HCT116 (cell line): ENCODE measurements at regions not wholly inside any gene's neighbourhood (a gene's known extent, or its start where the extent isn't known, plus 50 kb on each side); places are given as distances from the start of the nearest gene placed in this dataset.
"Not testable (repeated sequence)": the region's sequence is repeated elsewhere in the genome, so short reads cannot be mapped to it uniquely, and the experiment has no call there.

ENCODE experiments used
- ATAC-seq: fragments of 200-7000 bp; cut with Tn5 transposase; 2 replicates; pipeline ENCODE4 v1.9.1; 2020; ENCODE audit warnings: mild to moderate bottlenecking, moderate library complexity
- BruUV-seq: library from RNA; stranded (reverse); fragments of 400-500 nt; replicated peaks from 2 replicates; lab custom pipeline; 2021; lab: Mats Ljungman, UMichigan
- CTCF ChIA-PET: fragments of 300-600 bp; sonication (Branson Sonifier 250); formaldehyde crosslinking; loops from one replicate; lab custom pipeline; 2021; ENCODE audit warnings: antibody characterized with exemption; lab: Charles Lee
- POLR2A ChIA-PET: fragments of 300-600, 350-600 bp; sonication (Branson Sonifier 250); formaldehyde crosslinking; loops from one replicate; lab custom pipeline; 2021; ENCODE audit warnings: antibody characterized with exemption; lab: Charles Lee
- RAD21 ChIA-PET, 2 experiments: fragments of 300-600 bp; sonication (Branson Sonifier 250); formaldehyde crosslinking; loops; one replicate each; lab custom pipeline; 2023; ENCODE audit warnings: low total read pairs in 2 of 2; ENCODE audit not compliant: uncharacterized antibody in 2 of 2, unreplicated experiment in 2 of 2, low non-redundant PET in 1 of 2; lab: Charles Lee
- DNase-seq: peaks from one replicate; pipeline ENCODE4 v3.0.0-alpha.2; 2010; ENCODE audit warnings: low read depth, low spot score
- H2AFZ ChIP-seq: fragments of 200-600 bp; shearing (Covaris generic), sonication (generic); 2 replicates; pipeline ENCODE4 v1.6.1; 2017; ENCODE audit warnings: low read depth, mixed run types, mixed read lengths, antibody characterized with exemption, low read length; ENCODE audit not compliant: poor library complexity, severe bottlenecking
- H3K27ac ChIP-seq: 2 replicates; pipeline ENCODE4 v1.5.1; 2012; ENCODE audit warnings: low read depth, low read length
- H3K27me3 ChIP-seq: fragments of 200-600 bp; sonication (generic); 2 replicates; pipeline ENCODE4 v1.6.1; 2016; ENCODE audit warnings: mixed run types, low read length, mixed read lengths; ENCODE audit not compliant: insufficient read depth
- H3K36me3 ChIP-seq, 2 experiments: fragments of 200-500 bp in 1 of 2; fragments of 200-600 bp in 1 of 2; sonication (Bioruptor generic) in 1 of 2; sonication (generic) in 1 of 2; 2 replicates each; pipeline versions ENCODE4 v1.5.1 to v1.6.1; 2014 to 2016; ENCODE audit warnings: low read length in 2 of 2, inconsistent platforms in 1 of 2, mixed read lengths in 1 of 2, mixed run types in 1 of 2; ENCODE audit not compliant: insufficient read depth in 2 of 2, control insufficient read depth in 1 of 2
- H3K4me1 ChIP-seq, 2 experiments: fragments of 200-600 bp in 1 of 2; sonication (generic) in 1 of 2; 2 replicates each; pipeline versions ENCODE4 v1.5.1 to v1.6.1; 2012 to 2017; ENCODE audit warnings: low read length in 2 of 2, inconsistent platforms in 1 of 2, mild to moderate bottlenecking in 1 of 2, mixed read lengths in 1 of 2, mixed run types in 1 of 2, moderate library complexity in 1 of 2; ENCODE audit not compliant: insufficient read depth in 2 of 2, control insufficient read depth in 1 of 2
- H3K4me2 ChIP-seq: fragments of 200-600 bp; sonication (generic); 2 replicates; pipeline ENCODE4 v1.6.1; 2017; ENCODE audit warnings: mixed run types, low read length, mixed read lengths
- H3K4me3 ChIP-seq, 2 experiments: fragments of 200-600 bp in 1 of 2; sonication (generic) in 1 of 2; replicated peaks in 1 of 2; 2 replicates each; pipeline ENCODE4 v1.5.1; 2011 to 2016; ENCODE audit warnings: low read length in 2 of 2, control low read depth in 1 of 2, low read depth in 1 of 2, mild to moderate bottlenecking in 1 of 2, mixed read lengths in 1 of 2, mixed run types in 1 of 2
- H3K79me2 ChIP-seq: fragments of 200-600 bp; sonication (generic); 2 replicates; pipeline ENCODE4 v1.6.1; 2017; ENCODE audit warnings: mild to moderate bottlenecking, mixed run types, low read length, moderate library complexity, mixed read lengths; ENCODE audit not compliant: insufficient read depth
- H3K9ac ChIP-seq: fragments of 200-600 bp; sonication (generic); 2 replicates; pipeline ENCODE4 v1.6.1; 2016; ENCODE audit warnings: low read length, mixed read lengths
- H3K9me2 ChIP-seq: fragments of 200-600 bp; sonication (generic), shearing (Covaris generic); 2 replicates; pipeline ENCODE4 v1.6.1; 2017; ENCODE audit warnings: mixed run types, mild to moderate bottlenecking, moderate library complexity; ENCODE audit not compliant: insufficient read depth
- H3K9me3 ChIP-seq, 2 experiments: fragments of 200-500 bp in 1 of 2; fragments of 200-600 bp in 1 of 2; sonication (Bioruptor generic) in 1 of 2; sonication (generic) in 1 of 2; 2 replicates each; pipeline ENCODE4 v1.6.1; 2014 to 2017; ENCODE audit warnings: low read length in 2 of 2, mixed read lengths in 2 of 2, inconsistent platforms in 1 of 2, low read depth in 1 of 2, mild to moderate bottlenecking in 1 of 2, mixed run types in 1 of 2, moderate library complexity in 1 of 2; ENCODE audit not compliant: control insufficient read depth in 1 of 2, insufficient read depth in 1 of 2
- H4K20me1 ChIP-seq: fragments of 200-600 bp; sonication (generic), shearing (Covaris generic); 2 replicates; pipeline ENCODE4 v1.6.1; 2017; ENCODE audit warnings: mixed run types, mild to moderate bottlenecking, moderate library complexity; ENCODE audit not compliant: insufficient read depth
- CBX3 ChIP-seq: IDR thresholded peaks from 2 replicates; pipeline ENCODE4 v1.6.1; 2012; ENCODE audit warnings: low read depth
- ELF1 ChIP-seq: IDR thresholded peaks from 2 replicates; pipeline ENCODE4 v1.6.1; 2012; ENCODE audit warnings: low read depth, borderline replicate concordance
- JUND ChIP-seq: IDR thresholded peaks from 2 replicates; pipeline ENCODE4 v1.6.1; 2012
- MAX ChIP-seq: IDR thresholded peaks from 2 replicates; pipeline ENCODE4 v1.6.1; 2012
- POLR2AphosphoS5 ChIP-seq: IDR thresholded peaks from 2 replicates; pipeline ENCODE4 v1.6.1; 2011; ENCODE audit warnings: mild to moderate bottlenecking, low read depth, low read length, moderate library complexity
- SRF ChIP-seq: IDR thresholded peaks from 2 replicates; pipeline ENCODE4 v1.6.1; 2012; ENCODE audit warnings: low read depth
- intact Hi-C: fragments of 100-400 bp; cut with micrococcal nuclease; formaldehyde crosslinking; loops from 2 replicates; pipeline ENCODE4 v1.10.0; 2022
- TF ChIP-seq, protein P1 (sequence below): IDR thresholded peaks from 2 replicates; pipeline ENCODE4 v1.6.1; 2012; ENCODE audit warnings: low read depth

DNA sequence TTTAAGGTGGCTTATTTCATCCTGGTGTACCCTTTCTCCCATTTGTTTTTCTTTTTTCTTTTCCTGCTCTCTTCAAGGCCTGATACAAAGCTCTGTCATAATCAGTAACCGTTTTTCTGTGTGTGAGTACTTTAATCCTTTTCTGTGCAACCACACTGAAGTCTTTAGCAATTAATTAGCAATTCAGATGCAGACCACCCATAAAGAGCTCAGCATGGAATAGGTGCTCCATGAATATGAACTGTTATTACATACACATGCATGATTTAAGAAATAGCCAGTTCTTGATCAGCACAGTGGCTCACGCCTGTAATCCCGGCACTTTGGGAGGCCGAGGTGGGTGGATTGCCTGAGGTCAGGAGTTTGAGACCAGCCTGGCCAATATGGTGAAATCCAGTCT is 1386.6 kb downstream of the AACS start:
- H4K20me1 ChIP-seq = no peaks in the 10 kb centered on the region
- H3K27me3 ChIP-seq = no peaks in the 10 kb centered on the region
- no peak overlapping the region for H3K4me3 ChIP-seq
- no TSS peak for BruUV-seq
- ATAC-seq (no peak), DNase-seq (no peak)
- no peak overlapping the region for H3K9ac ChIP-seq
- POLR2A ChIA-PET = no interaction called here
- RAD21 ChIA-PET = no interaction called here
- no peak for TF ChIP-seq POLR2AphosphoS5
- no peak for TF ChIP-seq CBX3
- TF ChIP-seq, protein P1, sequence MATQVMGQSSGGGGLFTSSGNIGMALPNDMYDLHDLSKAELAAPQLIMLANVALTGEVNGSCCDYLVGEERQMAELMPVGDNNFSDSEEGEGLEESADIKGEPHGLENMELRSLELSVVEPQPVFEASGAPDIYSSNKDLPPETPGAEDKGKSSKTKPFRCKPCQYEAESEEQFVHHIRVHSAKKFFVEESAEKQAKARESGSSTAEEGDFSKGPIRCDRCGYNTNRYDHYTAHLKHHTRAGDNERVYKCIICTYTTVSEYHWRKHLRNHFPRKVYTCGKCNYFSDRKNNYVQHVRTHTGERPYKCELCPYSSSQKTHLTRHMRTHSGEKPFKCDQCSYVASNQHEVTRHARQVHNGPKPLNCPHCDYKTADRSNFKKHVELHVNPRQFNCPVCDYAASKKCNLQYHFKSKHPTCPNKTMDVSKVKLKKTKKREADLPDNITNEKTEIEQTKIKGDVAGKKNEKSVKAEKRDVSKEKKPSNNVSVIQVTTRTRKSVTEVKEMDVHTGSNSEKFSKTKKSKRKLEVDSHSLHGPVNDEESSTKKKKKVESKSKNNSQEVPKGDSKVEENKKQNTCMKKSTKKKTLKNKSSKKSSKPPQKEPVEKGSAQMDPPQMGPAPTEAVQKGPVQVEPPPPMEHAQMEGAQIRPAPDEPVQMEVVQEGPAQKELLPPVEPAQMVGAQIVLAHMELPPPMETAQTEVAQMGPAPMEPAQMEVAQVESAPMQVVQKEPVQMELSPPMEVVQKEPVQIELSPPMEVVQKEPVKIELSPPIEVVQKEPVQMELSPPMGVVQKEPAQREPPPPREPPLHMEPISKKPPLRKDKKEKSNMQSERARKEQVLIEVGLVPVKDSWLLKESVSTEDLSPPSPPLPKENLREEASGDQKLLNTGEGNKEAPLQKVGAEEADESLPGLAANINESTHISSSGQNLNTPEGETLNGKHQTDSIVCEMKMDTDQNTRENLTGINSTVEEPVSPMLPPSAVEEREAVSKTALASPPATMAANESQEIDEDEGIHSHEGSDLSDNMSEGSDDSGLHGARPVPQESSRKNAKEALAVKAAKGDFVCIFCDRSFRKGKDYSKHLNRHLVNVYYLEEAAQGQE = no peak
- no peak for TF ChIP-seq JUND
- no peak for TF ChIP-seq MAX
- no peak for TF ChIP-seq SRF
- no peak for TF ChIP-seq ELF1
- H3K27ac ChIP-seq = no peak overlapping the region
- intact Hi-C loops = no loop called here
- H3K9me3 ChIP-seq = peaks cover 8 to 14% of the 10 kb centered on the region in 2 experiments; a peak in 2 of 4 replicates
- no peaks in the 10 kb centered on the region for H3K9me2 ChIP-seq
- H3K4me1 ChIP-seq = no peaks in the 10 kb centered on the region
- H2AFZ ChIP-seq = no peak overlapping the region
- H3K79me2 ChIP-seq = no peaks in the 10 kb centered on the region
- no peak overlapping the region for H3K4me2 ChIP-seq
- CTCF ChIA-PET = no interaction called here
- H3K36me3 ChIP-seq = no peaks in the 10 kb centered on the region

GRCh38 chr12:126452686-126453085 is 1387.5 kb downstream of the AACS start:
- H3K9me2 ChIP-seq, POLR2A ChIA-PET, H3K27ac ChIP-seq, H3K79me2 ChIP-seq, BruUV-seq, RAD21 ChIA-PET, H3K9ac ChIP-seq, intact Hi-C loops, H3K4me1 ChIP-seq, H3K4me2 ChIP-seq, CTCF ChIA-PET, H3K27me3 ChIP-seq, H3K36me3 ChIP-seq, DNase-seq, ATAC-seq, H2AFZ ChIP-seq, H4K20me1 ChIP-seq, H3K4me3 ChIP-seq: not testable (repeated sequence)
- H3K9me3 ChIP-seq = peaks cover 8 to 19% of the 10 kb centered on the region in 2 experiments; a peak in 2 of 4 replicates
